ENCODE measurements at regions not wholly inside any gene's neighbourhood (a gene's known extent, or its start where the extent isn't known, plus 50 kb on each side); places are given as distances from the start of the nearest gene placed in this dataset.

- DNase-seq (ENCODE audit: low read depth in 2 of 2, low spot score in 1 of 2) = no peak
Measured at GRCh38 chr20:39886650-39887190, 802.3 kb downstream of the MAFB start.

GRCh38 chr20:39885975-39886649, 802.9 kb downstream of the MAFB start:
- DNase-seq (ENCODE audit: low read depth in 2 of 2, low spot score in 1 of 2) = no peak

- no peak for DNase-seq (ENCODE audit: low read depth in 2 of 2, low spot score in 1 of 2)
Measured at GRCh38 chr20:39882806-39883205, 806.2 kb downstream of the MAFB start.

- no peak for DNase-seq (ENCODE audit: low read depth in 2 of 2, low spot score in 1 of 2)
Measured at GRCh38 chr20:39880890-39881289, 808.1 kb downstream of the MAFB start.

- DNase-seq (ENCODE audit: low read depth in 2 of 2, low spot score in 1 of 2) = no peak
Measured at GRCh38 chr20:39879296-39879695, 809.7 kb downstream of the MAFB start.

GRCh38 chr20:39878809-39879208, 810.2 kb downstream of the MAFB start:
- no peak for DNase-seq (ENCODE audit: low read depth in 2 of 2, low spot score in 1 of 2)

GRCh38 chr20:39878320-39878719, 810.7 kb downstream of the MAFB start:
- DNase-seq (ENCODE audit: low read depth in 2 of 2, low spot score in 1 of 2) = no peak

- no peak for DNase-seq (ENCODE audit: low read depth in 2 of 2, low spot score in 1 of 2)
Measured at GRCh38 chr20:39877788-39878187, 811.2 kb downstream of the MAFB start.

- no peak for DNase-seq (ENCODE audit: low read depth in 2 of 2, low spot score in 1 of 2)
Measured at GRCh38 chr20:39876976-39877635, 811.9 kb downstream of the MAFB start.

GRCh38 chr20:39875492-39876110, 813.4 kb downstream of the MAFB start:
- DNase-seq (ENCODE audit: low read depth in 2 of 2, low spot score in 1 of 2) = no peak

- DNase-seq (ENCODE audit: low read depth in 2 of 2, low spot score in 1 of 2) = no peak
Measured at GRCh38 chr20:39874049-39874893, 814.8 kb downstream of the MAFB start.

GRCh38 chr20:39873286-39873685, 815.8 kb downstream of the MAFB start:
- no peak for DNase-seq (ENCODE audit: low read depth in 2 of 2, low spot score in 1 of 2)

GRCh38 chr20:39871013-39871412, 818.0 kb downstream of the MAFB start:
- DNase-seq (ENCODE audit: low read depth in 2 of 2, low spot score in 1 of 2) = no peak

GRCh38 chr20:39865446-39865845, 823.6 kb downstream of the MAFB start:
- no peak for DNase-seq (ENCODE audit: low read depth in 2 of 2, low spot score in 1 of 2)

GRCh38 chr20:39862470-39862891, 826.6 kb downstream of the MAFB start:
- DNase-seq (ENCODE audit: low read depth in 2 of 2, low spot score in 1 of 2) = no peak

GRCh38 chr20:39861381-39861780, 827.7 kb downstream of the MAFB start:
- DNase-seq (ENCODE audit: low read depth in 2 of 2, low spot score in 1 of 2) = no peak

GRCh38 chr20:39857835-39858234, 831.2 kb downstream of the MAFB start:
- no peak for DNase-seq (ENCODE audit: low read depth in 2 of 2, low spot score in 1 of 2)

- no peak for DNase-seq (ENCODE audit: low read depth in 2 of 2, low spot score in 1 of 2)
Measured at GRCh38 chr20:39857187-39857586, 831.8 kb downstream of the MAFB start.

- no peak for DNase-seq (ENCODE audit: low read depth in 2 of 2, low spot score in 1 of 2)
Measured at GRCh38 chr20:39855799-39856198, 833.2 kb downstream of the MAFB start.

GRCh38 chr20:39855056-39855455, 834.0 kb downstream of the MAFB start:
- DNase-seq (ENCODE audit: low read depth in 2 of 2, low spot score in 1 of 2) = no peak

GRCh38 chr20:39853636-39854035, 835.4 kb downstream of the MAFB start:
- DNase-seq (ENCODE audit: low read depth in 2 of 2, low spot score in 1 of 2) = no peak

Measured in stimulated activated CD8-positive, alpha-beta memory T cell treated with anti-CD3 and anti-CD28 coated beads, Interleukin-4, amount 100 ng/mL, for 4 hours (primary cell).